Fibroblast of the aortic adventitia (primary cell): ENCODE measurements at regions not wholly inside any gene's neighbourhood (a gene's known extent, or its start where the extent isn't known, plus 50 kb on each side); places are given as distances from the start of the nearest gene placed in this dataset.

ENCODE experiments used
- DNase-seq: peaks from one replicate; pipeline ENCODE4 v3.0.0-alpha.2; 2010; ENCODE audit warnings: low read depth
- H3K4me3 ChIP-seq: 2 replicates; pipeline ENCODE4 v1.5.1; 2011; ENCODE audit warnings: low read depth, mild to moderate bottlenecking, control low read depth, low read length, moderate library complexity
- CTCF ChIP-seq: IDR thresholded peaks from 2 replicates; pipeline ENCODE4 v1.5.1; 2011; ENCODE audit warnings: mild to moderate bottlenecking, low read length, control low read depth, inconsistent platforms; ENCODE audit not compliant: insufficient read depth

GRCh38 chr9:80503671-80504281 is 932.0 kb downstream of the TLE4 start:
- DNase-seq, result no peak
- no peak overlapping the region for H3K4me3 ChIP-seq
- no peak for TF ChIP-seq CTCF

GRCh38 chr9:80502306-80502705 is 930.5 kb downstream of the TLE4 start:
- DNase-seq, result no peak
- no peak for TF ChIP-seq CTCF
- no peak overlapping the region for H3K4me3 ChIP-seq

GRCh38 chr9:80501635-80502034 is 929.9 kb downstream of the TLE4 start:
- TF ChIP-seq CTCF, result no peak
- H3K4me3 ChIP-seq, result no peak overlapping the region
- no peak for DNase-seq

- DNase-seq, result no peak
- TF ChIP-seq CTCF, result no peak
- H3K4me3 ChIP-seq, result no peak overlapping the region
Measured at GRCh38 chr9:80500300-80500699, 928.5 kb downstream of the TLE4 start.

- DNase-seq, result no peak
- no peak for TF ChIP-seq CTCF
Measured at GRCh38 chr9:80498001-80498555, 926.3 kb downstream of the TLE4 start.

GRCh38 chr9:80496901-80497556 is 925.3 kb downstream of the TLE4 start:
- DNase-seq, result no peak
- H3K4me3 ChIP-seq, result no peak overlapping the region
- no peak for TF ChIP-seq CTCF

More at GRCh38 chr9:80498001-80498555, 926.3 kb downstream of the TLE4 start:
- no peak overlapping the region for H3K4me3 ChIP-seq
